Uterus (tissue), 2 donors: ENCODE measurements at regions not wholly inside any gene's neighbourhood (a gene's known extent, or its start where the extent isn't known, plus 50 kb on each side); places are given as distances from the start of the nearest gene placed in this dataset.
"Not testable (repeated sequence)": the region's sequence is repeated elsewhere in the genome, so short reads cannot be mapped to it uniquely, and the experiment has no call there.

Experiments
- CTCF ChIP-seq, 4 experiments: fragments of 200-600 bp in 2 of 4; fragments of 450-650 bp in 2 of 4; sonication (generic) in 2 of 4; IDR thresholded peaks; one replicate each; pipeline ENCODE4 v1.5.1; 2016 to 2019; ENCODE audit warnings: antibody characterized with exemption in 4 of 4, mild to moderate bottlenecking in 2 of 4, moderate library complexity in 1 of 4
- POLR2A ChIP-seq, 2 donors: fragments of 450-650 bp; IDR thresholded peaks; one replicate each; pipeline ENCODE4 v1.6.1; 2016; ENCODE audit warnings: antibody characterized with exemption in 2 of 2, mild to moderate bottlenecking in 1 of 2, moderate library complexity in 1 of 2

GRCh38 chr2:111511062-111511461, 372.9 kb downstream of the ANAPC1 start:
- TF ChIP-seq CTCF, POLR2A (IDR thresholded peaks at IDR 0.05): not testable (repeated sequence)
